HG02642 (cell line): ENCODE measurements at regions not wholly inside any gene's neighbourhood (a gene's known extent, or its start where the extent isn't known, plus 50 kb on each side); places are given as distances from the start of the nearest gene placed in this dataset.

Experiments
- ATAC-seq: cut with Tn5 transposase; IDR thresholded peaks from one replicate; pipeline ENCODE4 v1.9.1; 2021; ENCODE audit warnings: mild to moderate bottlenecking; ENCODE audit not compliant: unreplicated experiment, poor library complexity

DNA sequence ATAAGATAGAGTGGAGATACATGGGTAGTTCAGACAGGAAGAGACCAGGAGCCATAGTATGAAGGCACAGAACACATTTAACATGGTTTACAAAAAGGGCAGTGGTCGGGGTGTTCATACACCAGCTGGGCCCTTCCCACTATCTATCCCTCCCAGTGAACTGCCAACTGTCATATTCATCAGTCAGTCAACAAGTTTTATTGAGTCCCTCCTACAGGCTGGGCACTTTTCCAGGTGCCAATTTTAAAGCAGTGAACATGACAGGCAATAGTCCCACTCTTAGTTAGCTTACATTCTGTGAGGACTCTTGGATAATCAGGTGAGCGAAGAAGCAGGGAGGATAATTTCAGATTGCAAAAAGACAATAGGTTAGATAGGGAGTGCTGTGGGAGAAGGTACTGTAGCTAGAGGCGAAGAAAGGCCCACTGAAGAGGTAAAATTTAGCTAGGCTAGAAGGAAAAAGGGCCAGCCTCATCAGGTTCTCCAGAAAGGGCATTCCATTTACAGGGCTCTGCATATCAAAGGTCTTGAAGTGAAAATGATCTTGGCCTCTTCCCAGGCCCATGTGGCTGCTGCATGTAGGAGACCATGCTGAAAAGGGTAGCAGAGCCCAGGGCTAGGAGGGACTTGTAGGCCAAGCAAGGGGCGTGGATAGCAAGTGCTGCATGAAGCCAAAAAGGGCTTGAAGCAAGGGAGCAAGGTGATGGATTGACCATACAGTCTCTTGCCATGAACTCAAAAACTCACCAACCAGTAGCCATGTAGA, 274.7 kb upstream of the SNX7 start:
- no peak for ATAC-seq

DNA sequence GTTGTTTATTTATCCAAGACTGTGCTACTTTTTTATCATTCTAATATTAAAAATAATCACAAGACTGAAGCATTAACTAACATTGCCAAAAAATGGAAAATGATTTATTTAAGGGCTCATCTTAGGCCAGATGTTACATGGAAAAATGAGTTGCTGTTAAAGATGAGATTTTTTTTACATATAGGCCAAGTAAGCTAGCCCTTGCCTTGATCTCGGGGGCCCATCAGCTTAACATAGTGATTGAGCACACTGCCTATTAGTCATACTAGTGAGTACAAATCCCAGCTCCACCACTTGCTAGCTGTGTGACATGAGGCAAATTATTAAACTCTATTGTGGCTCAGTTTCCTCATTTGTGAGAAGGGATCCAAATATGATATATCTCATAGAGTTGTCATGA, 275.9 kb upstream of the SNX7 start:
- ATAC-seq = no peak

DNA sequence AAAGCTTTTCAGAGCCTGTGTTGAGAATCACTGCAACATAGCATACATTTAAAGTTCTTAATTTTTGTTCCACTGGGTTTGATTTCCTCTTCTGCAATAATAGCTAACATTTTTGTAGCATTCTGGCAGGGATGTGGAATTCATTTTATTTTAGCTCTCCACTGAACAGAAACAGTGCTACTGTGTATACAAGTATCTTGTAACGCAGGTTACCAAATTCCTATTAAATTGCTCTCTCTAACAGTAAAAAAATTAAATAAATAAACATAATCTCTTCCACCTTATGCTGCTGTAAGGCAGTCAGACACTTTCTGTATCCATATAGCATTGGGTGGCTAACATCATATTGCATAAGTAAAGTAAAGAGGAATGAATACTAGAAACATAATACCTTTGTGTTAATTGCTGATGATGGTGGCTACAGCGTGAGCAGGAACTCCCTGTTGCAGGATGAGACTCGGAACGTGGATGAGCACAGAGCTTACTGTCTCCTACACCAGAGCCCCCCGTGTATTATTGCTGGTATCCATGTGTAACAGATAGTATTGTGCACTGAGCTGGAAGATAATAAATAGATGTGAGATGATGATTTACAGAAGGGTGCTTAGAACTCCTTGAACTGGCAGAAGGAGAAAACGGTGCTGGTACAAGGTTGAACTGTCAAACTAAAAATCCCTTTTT, 276.9 kb upstream of the SNX7 start:
- ATAC-seq = no peak

DNA sequence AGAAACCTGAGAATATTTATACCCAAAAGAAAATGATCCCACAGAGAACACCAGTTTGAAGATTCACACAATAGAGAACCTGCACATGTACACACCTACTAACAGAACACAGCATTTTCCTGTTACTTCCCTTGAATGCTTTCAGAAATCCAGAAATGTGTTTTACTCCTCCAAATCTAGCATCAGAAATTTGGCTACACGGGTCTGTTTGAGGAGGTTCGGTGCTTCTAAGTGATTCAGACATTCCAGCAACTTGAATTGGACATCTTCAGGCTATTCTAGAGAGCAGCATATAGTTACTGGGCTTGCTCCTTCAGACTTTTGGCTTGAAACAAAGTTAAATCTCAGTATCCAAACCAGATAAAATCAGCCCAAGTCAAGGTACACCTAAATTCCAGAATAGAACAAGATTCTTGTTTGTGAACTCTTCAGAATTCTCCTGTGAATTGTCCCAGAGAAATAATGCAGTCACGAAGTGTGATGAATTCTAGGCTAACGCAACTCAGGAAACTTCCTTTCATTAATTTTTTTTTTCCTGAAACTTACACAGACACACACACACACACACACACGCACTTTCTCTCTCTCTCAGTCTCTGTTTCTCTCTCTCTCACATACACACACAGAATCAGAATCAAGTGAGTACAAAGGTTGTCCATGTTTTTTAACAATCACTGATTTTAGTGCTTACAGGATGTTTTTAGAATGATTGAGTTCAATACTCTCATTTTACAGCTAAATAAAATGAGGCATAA, 278.4 kb upstream of the SNX7 start:
- ATAC-seq = no peak

DNA sequence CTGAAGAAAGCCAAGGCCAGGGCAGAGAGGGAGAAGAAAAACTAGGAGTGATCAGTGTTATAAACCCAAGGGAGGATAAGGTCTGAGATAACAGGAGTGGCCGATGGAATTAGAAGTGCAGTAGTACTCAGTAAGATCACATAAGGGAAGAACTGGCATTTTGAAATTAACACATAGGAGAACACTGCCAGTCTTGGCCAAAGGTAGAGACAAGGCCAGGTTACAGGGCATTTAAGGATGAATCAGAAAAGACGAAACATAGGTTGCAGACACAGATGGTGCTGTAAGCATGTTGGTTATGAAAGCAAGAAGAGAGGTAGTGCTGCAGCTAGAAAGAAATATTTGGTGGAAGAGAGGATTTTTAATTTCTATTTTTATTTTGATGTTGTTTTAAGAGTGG, 278.9 kb upstream of the SNX7 start:
- no peak for ATAC-seq

DNA sequence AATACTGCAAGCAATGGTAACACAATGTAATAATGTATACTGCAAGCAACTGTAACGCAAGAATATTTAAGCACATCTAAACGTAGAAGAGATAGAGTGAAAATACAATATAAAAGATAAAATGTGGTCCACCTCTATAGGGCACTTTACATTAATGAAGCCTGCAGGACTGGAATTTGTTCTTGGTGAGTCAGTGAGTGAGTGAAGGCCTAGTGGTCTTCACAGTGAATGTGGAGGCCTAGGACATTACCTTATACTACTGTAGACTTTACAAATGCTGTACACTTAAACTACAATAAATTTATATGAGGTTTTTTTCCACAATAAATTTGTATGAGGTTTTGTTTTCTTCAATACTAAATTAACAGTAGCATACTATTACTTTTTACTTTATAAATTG, 287.4 kb upstream of the SNX7 start:
- ATAC-seq = no peak

DNA sequence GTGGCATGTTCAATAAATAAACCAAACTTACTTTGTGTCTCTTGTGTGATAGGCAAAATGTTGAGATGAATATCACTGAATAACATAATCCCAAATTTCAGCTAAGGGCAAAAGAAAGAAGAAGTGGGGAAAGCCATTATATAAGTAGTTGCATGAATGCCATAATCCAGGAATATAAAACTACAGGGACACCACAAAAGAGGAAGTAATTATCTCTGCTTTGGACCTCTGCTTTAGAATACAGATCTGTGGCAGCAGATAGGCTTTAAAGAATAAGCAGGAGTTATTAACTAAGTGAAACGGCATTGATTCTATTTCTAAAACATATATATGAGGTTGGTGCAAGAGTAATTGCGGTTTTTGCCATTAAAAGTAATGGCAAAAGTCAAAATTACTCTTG, 288.5 kb upstream of the SNX7 start:
- ATAC-seq = no peak

DNA sequence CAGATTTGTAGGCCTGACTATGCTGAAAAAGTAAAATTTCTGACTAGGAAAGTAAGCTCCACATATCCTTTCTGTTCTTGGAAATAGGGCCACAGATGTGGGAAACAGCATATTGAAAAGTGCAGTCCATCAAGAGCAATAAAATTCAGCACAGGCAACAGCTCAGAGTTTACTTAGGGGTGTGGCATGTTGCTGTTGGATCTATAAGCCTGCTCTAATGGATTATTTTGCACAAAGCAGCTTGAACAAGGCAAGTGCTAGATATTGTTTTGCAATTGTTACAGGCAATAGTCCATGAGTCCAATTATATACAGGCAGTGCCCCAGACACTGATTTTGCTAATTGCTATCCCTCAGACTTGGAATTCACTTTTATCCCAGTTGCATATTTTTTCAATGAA, 289.8 kb upstream of the SNX7 start:
- no peak for ATAC-seq

DNA sequence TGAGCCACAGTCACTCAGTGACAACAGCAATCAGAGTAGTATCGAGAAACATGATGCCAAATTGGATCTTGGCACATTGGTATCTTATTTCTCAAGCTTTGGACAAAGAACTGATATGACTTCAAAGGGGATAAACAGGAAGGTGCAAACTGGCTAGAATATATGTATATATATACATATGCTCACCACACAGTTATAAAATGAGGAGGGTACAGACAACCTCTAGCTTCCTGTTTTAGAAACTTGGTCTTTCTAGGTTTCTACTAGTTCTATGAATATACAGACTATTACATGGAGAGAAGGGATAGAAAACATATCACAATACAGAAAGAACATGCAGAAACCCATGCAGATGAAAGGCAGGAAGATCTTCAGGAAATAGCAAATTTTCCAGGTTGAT, 292.1 kb upstream of the SNX7 start:
- ATAC-seq = no peak

DNA sequence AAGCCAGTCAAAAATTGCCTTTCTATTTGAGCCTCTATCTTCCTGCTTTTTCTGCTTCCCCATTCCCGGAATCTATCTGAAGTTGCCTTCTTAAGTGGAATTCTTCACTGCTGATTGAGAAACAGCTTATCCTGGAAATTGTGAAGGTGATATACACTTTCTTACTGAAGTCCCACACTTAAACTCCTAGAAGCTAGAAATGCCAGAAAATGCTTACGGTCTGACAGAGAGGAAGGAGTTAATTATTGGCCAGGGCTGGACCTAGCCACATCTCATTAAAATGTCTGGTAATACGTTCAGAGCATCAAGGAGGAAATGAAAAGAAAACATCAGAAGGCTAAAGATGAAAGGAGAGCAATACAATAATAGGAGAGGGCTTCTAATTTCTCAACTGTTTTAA, 292.5 kb upstream of the SNX7 start:
- no peak for ATAC-seq

DNA sequence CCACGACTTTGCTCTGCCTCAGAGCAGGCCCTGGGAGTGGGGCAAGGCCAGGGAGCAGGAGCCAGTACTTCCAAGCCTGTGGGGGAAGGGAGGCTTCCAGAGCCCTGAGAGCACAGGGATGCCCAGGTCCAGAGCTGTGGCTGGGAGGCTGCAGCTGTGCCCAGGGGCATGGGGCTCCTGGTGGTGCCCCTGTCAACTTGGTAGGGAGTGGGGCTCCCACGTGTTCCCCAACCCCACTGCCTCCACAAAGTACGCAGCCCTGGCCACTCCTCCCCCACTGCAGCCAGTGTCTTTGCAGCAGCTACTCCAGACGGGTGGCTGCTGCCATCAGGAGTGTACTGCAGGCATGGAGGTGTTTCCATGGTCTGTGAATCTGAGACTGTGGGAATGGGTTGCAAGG, 294.1 kb upstream of the SNX7 start:
- ATAC-seq = no peak

DNA sequence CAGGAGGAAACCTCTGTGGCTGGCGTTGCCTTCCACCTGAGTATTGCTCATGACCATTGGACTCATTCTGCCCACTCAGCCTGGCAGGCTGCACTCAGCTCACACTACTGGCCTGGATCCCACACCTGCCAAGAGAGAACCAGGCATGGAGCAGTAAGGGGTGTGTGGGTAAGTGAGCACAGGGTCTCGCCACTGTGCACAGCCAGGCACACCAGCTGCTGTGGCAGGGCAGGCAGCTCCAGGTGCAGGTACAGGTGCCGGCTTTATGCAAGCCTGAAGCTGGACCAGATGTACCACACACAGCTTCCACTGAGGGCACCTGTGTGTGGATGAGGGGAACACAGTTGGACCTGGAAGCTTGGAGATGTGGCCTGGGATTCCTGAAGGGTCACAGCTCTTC, 295.2 kb upstream of the SNX7 start:
- ATAC-seq = no peak

DNA sequence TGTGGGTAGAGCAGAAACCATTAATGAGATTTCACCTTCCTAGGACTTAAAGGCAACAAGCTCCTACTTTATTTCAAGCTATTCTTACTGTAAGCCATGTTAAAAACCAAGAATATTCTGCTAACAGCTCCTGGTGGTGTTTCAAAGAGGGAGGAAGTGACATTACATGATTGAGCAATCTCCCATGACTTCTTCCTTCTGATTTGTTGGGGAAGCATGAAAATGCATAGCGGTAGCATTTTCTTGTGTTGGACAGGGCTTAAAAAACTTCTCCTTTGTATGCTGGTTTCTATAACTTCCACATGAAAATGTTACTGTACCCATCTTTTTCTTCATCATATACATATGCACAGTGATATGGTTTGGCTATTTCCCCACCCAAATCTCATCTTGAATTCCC, 297.0 kb upstream of the SNX7 start:
- ATAC-seq = no peak

DNA sequence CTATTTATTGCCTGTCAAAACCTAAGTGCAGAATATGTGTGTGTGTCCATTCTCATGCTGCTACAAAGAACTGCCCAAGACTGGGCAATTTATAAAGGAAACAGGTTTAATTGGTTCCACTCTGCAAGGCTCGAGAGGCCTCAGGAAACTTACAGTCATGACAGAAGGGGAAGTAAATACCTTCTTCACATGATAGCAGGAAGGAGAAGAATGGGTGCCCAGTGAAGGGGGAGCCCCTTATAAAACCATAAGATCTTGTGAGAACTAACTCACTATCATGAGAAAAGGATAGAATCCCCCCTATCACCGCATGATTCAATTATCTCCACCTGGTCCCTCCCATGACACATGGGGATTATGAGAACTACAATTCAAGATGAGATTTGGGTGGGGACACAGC, 300.7 kb upstream of the SNX7 start:
- no peak for ATAC-seq

DNA sequence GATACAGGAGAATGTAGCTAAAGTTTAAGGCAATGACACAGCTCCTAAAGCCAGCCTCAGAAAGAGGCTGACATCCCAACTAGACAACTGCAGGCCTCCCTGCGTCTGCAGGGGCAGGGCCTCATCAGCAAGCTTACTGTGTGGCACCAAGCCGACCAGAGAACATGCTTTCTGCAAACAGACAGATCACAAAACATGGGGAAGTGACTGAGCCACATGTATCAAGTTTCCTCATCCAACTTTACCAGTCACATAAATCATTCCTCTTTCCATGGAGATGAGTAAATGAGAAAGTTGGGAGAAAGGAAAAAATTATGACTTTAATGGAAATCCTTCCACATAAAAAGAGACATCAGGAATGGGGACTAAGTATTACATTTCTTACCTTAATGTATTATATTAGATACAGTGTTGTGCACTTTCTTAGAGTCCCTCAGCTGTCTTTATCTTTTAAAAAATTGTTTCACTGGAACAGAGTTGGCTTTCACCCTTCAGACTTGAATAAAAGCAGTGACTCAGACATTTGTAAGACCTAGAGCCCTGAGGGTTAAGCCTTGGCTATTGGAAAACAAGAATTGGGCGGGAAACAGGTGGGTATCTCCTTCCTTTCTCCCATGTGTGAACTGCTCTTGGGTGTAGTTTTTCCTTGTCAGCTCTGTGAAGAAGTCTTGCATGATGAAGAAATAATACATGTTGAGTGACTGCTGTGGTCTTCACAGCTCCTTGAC, 305.7 kb upstream of the SNX7 start:
- ATAC-seq = no peak

DNA sequence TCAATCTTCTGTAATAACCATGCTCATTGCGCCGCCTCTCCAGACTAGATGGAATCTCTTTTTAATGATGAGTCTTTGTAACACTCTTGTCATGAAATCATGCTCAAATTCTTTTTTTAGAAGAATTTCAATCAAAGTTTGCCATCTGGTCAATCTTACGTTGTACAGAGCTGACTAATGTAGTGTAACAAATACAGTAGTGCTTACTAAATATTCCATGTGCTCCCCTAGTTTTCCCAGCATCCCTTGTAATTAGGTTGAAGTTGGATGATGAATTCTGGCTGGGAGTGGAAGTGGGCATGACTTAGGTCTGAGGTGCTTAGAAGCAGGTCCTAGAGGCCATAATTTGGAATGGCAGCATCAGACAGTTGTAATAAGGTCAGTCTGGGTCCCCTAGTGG, 309.1 kb upstream of the SNX7 start:
- no peak for ATAC-seq

DNA sequence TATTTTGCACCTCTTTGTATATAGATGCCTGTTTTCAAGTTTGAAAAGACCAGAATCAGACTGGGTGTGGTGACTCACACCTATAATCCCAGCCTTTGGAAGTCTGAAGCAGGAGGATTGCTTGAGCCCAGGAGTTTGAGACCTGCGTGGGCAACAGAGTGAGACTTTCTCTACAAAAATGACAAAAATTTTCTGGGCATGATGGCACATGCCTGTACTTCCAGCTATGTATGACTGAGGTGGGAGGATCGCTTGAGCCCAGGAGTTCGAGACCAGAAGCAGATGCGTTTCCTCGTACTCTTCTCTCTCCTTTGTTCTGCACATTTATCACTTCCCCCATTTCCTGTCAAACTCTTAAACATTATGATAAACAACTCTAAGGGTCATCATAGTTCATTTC, 310.0 kb upstream of the SNX7 start:
- no peak for ATAC-seq

DNA sequence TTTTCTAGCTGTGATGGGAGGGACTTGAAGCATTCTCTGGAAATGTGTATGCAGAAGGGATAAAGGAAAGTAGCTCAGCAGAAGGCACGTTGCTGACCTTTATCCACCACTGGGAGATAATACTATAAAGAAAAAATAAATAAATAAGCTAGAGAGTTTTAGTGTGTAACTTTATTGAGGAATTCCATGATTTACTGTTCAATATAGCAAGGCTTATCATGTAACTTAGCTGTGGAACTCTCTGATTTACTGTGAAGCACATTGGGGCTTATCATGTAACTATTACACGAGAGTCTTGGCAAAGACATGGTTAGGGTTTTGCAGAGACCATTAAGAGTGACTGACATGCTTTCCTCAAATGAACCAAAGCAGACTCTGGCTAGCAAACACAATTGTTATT, 316.1 kb upstream of the SNX7 start:
- ATAC-seq = no peak

DNA sequence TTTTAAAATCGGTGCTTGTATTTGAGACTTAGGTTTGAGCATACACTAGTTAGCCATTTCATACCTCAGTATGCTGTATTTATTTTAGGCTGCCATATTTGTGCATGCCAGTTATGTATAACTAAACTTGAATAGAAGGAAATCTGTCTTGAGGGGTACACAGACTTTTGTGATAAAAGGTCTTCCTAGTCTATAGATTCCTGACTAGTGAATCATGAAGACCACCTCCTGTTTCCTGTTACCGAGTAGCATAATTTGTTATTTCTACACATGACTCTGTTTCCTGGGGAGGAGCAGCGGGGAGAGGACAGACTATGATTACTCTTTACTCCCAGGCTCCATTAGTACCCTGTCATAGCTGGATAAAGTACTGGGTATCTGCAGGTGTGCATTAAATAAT, 316.8 kb upstream of the SNX7 start:
- ATAC-seq = no peak

DNA sequence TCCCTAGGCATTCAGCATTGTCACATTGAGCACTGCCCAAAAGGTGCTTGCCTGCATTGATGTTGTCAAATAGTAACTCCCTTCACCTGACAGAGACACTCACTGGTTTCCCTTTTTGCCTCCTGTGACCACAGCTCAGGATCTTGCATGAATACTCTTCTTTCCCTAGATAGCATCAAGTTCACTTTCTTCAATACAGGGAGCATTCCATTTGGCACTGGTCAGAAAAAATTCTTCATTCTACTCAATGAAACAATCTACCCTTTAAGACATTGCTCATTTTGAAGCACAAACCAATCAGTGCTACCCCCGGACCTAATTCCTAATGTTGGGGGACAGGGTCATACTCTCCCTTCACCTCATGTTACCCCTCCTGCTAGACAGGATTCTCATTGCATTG, 319.0 kb upstream of the SNX7 start:
- no peak for ATAC-seq

DNA sequence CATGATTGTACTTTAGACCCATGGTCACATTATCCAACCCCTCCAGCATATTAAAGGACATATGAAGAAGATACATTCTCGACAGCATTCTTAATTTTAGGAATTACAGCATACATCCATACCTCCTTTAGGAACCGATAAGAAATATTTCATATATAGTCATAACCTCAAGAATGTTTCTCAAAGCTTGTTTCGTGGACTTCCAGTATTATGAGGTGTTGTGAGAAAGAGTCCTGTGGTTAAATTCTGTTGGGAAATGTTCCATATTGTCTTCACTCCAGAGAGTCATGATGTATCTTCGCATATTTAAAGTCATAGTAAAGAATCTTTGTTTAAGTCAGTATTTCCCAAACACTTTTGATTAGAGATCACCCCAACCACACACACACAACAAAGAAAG, 321.0 kb upstream of the SNX7 start:
- ATAC-seq = no peak
